GM11168 (cell line): ENCODE measurements at regions not wholly inside any gene's neighbourhood (a gene's known extent, or its start where the extent isn't known, plus 50 kb on each side); places are given as distances from the start of the nearest gene placed in this dataset.
"Not testable (repeated sequence)": the region's sequence is repeated elsewhere in the genome, so short reads cannot be mapped to it uniquely, and the experiment has no call there.

Experiments
- in situ Hi-C: fragments of 300-500 bp; cut with MboI; formaldehyde crosslinking; loops from one replicate; pipeline ENCODE4 v1.12.0; 2022; ENCODE audit warnings: low sequenced_read_pairs; ENCODE audit not compliant: unreplicated experiment

DNA sequence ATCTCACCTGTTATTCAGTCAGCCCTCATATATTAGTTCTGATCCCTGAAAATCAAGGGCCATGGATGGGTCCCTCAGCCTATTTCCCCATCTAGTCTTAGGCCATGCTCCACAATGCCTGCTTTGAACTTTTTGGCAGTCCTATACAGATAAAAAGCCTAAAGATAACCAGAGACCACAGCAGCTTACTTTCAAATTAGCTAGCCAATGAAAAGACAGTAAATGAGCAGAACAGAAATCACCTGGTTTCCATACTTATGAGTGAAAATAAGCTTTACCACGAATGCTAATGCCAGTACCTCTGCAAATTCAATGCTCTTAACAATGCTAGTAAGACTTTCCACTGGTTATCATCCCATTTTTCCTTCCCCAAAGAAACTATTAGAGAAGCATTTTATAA lies 141.6 kb upstream of the SPRED1 start:
- in situ Hi-C loops = no loop called here

DNA sequence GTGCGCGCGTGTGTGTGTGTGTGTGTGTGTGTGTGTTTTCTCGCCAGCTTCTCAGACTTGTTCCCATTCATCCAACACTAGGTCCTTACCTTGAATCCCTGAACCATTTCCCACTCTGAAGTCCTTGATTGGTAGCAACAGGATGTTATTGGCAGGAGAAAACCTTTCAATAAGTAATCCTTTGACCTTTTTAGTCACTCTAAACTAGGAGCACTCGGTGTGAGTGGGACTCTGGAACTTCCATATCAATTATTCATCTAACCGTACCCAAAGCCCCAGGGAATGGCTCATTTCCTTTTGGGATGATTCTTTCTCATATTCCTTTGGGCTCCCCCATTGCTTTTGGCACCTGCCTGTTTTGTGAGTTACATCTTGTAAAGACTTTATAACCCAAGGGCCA lies 140.2 kb upstream of the SPRED1 start:
- in situ Hi-C loops = no loop called here

DNA sequence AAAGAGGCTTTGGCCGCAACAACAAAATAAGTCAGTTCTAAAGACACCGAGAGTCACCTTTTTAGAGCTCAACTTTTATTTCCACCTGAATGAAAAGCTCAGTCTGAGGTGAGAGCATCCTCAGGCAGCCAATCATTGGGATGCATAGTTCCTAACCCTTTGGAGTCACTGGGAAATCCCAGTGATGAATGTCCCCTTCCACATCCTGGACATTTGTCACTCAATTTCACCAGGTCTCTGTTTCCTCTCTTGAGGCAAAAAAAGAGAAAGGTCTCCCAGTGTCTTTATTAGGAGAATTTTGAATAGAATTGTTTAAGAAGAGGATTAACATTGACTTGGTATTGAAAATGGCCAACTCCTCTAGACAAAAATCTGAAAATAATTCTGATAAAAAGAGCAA lies 137.5 kb upstream of the SPRED1 start:
- in situ Hi-C loops = no loop called here

DNA sequence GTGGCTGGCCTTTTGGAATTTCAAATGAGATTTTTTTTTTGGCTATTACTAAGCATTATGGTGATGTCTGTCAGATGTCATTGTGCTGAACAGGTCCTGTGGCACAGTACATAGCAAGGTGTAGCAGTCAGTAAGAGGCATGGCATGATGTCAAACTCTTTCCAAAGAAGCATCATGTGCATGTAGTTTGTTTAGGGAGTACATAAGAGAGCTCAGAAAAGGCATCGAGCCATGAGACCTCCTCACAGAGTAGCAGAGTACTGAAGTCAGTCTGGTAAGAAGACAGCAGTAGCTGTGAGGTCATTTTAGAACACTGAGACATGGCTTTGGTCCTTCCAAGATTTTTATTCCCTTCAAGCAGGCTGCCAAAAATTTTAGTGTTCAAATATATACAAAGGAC lies 134.9 kb upstream of the SPRED1 start:
- in situ Hi-C loops = no loop called here

DNA sequence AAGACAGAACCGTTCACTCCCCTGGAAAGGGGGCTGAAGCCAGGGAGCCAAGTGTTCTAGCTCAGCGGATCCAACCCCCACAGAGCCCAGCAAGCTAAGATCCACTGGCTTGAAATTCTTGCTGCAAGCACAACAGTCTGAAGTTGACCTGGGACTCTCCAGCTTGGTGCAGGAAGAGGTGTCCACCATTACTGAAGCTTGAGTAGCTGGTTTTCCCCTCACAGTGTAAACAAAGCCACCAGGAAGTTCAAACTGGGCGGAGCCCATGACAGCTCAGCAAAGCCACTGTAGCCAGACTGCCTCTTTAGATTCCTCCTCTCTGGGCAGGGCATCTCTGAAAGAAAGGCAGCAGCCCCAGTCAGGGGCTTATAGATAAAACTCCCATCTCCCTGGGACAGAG lies 132.8 kb upstream of the SPRED1 start:
- in situ Hi-C loops = not testable (repeated sequence)

DNA sequence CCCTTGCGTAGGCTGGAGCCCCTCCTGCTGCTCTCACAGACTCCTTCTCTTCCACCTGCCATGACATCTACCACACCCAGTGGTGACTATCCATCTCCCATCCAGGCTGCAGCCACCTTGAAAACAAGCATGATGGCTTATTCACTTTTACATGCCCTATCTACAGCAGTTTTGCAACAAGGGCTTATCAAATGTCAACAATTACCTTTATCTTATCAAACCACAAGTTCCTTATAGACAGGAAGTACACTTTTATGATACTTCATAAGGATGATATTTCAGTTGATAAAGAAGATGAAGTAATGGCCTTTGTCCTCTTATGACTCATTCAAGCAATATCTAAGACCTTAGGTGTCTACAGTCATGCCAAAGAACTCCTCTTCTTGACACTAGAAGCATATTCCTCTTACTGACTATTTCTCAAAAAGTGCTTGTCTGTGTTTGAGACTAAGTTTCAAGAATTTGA lies 125.3 kb upstream of the SPRED1 start:
- in situ Hi-C loops = no loop called here

DNA sequence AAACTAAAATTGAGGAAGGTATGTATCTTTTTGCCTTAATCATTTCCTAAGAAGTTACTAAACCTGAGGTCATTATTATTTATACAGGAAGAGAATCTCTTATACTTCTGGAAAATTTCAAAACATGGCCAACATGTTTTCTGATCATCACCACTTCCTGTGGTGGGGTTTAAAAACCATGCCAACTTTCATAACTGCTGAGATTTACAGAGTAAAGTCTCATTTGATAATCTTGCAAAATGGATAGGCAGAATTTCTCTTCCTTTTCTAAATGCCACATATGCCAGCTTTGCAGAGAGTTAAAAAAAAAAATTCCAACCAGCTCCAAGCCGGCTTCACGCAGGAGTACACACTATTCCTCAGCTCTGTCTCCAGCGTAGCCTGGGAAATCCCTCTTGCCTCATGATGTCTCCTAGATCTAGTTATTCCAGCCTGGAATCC lies 124.3 kb upstream of the SPRED1 start:
- in situ Hi-C loops = no loop called here

DNA sequence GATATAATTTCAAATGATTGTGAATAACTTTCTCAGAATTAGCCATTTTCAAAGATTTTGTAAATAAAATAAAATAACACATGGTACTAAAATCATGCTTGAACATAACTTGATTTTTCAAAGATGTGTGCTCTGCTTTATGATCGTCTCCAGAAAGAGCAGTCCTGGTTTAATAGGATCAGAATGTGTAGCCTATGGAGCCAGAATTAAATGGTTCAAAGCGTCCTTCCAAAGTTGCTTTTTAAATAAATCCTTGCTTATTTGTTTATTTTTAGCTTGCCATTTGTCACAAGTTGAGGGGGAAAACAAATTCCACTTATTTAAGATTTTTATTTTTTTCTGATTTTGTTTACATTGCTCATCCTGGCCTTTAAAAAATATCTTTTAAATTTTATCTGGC lies 123.7 kb upstream of the SPRED1 start:
- in situ Hi-C loops = no loop called here

DNA sequence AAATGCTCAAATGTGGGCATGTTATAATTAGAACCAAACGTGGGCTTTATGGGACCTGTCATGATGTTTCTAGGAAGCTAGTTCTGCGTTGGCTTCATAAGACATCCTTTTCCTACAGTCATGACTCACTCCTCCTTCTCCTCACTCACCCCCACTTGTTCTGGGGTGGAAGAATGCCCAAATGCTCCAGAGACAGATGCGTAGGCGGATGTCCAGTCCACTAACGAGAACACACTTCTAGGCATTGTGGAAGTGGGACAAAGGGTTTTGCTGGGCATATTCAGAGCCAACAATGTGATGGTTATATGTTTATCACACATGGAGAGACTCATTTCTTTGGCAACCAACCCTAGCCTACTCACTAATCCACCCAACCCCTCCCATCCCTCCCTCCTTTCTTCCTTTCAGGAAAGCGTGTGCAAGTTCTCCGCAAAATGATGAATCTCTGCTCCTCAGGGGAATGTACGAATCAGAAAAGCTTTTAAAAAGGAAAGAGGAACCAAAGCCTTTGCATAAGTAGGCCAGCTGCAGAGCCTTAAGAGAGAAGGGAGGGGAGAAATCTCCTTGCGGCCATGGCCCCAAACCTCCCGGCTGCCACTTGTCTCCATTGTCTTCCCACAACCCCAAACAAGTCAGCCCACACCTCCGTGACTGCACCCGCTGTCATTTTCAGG lies 123.0 kb upstream of the SPRED1 start:
- in situ Hi-C loops = no loop called here

DNA sequence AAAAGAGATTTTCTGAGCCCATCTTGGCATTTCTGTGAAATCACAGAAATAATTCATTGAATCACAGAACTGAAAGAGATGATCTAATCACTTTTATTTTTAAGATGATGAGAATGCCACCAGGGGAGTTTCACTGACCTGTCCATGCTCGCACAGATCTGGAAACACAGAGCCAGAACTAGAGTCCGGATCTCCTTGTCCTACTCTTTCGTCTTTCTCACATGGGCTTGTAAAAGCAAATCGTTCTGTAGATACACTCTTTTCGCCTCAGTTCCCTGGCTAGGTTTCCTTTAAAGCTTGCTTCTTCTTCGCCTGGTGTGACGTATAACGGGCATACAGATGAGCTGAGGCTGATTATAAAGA lies 122.5 kb upstream of the SPRED1 start:
- in situ Hi-C loops = no loop called here

DNA sequence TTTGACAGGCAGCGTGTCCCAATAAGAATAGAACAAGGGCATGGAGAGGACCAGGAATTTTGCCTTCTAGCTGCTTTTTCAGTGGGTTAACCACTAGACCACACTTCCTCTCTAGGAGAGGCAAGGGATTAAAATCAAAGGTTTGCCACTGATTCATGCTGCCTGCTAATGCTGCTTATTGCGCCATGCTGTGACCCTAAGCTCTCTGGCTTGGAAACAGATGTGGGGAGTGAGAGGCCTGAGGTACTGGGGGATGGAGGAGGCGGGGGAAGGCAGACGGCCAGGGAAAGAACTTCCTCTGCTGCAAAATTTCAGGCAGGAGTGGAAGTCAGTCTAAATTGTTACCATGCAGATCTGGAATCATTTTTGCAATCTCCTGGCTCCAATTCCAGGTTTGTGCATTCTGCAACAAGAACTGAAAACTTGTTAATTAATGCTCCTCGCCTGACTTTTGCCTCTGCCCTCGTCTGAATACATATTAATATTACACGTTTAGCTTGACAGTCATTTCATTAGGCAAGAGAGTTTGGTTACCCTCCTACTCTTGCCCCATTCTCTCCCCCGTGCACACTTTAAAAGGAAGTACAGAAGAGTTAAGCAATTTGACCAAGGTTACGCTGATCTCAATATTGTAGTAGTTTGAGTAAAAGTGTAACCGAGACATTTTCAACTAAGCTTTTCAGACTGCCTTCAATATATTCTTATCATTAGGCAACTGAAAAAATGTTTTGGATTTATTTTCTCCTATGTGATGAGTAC lies 121.7 kb upstream of the SPRED1 start:
- in situ Hi-C loops = no loop called here

DNA sequence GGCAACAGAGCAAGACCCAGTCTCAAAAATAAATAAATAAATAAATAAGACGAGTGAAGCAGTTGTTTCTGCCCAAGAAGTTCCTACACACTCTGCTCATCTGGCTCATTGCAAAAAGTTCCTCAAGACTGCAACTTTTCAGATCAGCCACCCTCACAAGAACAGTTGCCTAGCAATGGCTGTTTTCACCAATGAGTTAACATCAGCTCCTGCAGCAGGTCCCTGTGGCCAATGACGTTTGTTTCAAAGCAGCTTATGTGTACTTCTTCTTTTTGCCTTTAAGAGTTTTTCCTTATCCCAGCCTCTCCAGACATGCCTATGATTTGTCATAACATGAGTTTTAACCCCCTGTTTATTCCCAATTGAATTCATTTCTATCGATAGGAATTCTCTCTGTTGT lies 118.4 kb upstream of the SPRED1 start:
- in situ Hi-C loops = no loop called here

DNA sequence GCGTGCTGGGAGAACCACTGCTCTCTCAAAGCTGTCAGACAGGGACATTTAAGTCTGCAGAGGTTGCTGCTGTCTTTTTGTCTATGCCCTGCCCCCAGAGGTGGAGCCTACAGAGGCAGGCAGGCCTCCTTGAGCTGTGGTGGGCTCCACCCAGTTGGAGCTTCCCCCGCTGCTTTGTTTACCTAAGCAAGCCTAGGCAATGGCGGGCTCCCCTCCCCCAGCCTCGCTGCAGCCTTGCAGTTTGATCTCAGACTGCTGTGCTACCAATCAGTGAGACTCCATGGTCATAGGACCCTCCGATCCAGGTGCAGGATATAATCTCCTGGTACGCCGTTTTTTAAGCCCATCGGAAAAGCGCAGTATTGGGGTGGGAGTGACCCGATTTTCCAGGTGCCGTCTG lies 110.4 kb upstream of the SPRED1 start:
- in situ Hi-C loops = not testable (repeated sequence)

DNA sequence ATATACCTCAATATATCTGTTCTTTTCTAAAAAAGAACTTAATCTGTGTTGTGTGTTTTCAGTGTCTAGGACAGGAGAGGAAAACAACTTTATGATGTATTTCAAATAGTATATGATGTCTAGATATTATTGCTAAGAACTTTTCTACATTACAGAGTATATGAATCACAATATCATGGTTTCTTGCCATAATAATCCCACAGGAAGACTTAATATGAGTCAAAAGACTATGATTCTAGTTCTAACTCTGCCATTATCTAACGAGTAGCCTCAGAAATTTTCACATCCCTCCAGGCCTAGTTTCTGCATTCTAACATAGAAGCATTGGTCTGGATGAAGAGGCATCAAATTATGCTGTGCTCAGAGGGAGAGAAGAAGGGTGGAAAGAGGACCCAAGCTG lies 107.7 kb upstream of the SPRED1 start:
- in situ Hi-C loops = no loop called here

DNA sequence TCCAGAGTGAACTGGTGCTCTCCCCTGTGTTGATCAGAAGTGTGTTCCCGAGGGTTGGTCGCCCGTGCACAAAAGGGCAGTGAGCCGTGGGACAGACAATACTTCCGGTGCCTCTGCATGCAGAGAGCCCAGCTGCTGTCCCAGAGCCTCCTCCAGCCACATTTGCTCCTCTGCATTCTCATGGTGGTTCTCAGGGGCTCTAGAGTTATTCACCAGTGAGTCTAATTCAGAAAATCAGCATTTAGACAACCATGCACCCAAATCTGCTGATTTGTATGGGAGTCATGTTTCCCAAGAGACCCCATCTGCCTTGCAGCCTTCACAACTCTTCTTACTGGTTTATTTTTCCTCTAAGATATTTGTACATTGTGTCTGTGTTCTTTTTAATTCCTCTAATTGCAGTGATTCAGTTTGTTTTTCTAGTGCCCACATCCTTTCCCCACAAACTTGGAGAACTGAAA lies 107.0 kb upstream of the SPRED1 start:
- in situ Hi-C loops = no loop called here

DNA sequence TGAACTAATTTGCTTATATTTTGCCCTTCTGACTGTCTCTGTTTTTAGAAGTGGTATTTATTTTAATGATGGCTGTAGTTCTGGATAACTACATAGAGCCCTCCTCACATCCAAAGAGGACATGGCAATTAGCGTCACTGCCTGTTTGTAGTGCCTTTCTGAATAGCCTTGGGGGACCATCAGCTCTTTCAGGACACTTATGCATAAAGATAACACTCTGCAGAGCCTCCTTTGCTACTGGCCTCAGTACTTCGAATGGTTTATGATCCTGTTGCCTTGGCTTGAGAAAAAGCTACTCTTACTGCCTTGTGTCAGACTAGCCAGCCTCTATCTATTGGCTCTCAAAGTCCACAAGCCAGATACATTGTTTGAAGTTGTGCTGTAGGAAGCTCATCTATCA lies 105.4 kb upstream of the SPRED1 start:
- in situ Hi-C loops = no loop called here

DNA sequence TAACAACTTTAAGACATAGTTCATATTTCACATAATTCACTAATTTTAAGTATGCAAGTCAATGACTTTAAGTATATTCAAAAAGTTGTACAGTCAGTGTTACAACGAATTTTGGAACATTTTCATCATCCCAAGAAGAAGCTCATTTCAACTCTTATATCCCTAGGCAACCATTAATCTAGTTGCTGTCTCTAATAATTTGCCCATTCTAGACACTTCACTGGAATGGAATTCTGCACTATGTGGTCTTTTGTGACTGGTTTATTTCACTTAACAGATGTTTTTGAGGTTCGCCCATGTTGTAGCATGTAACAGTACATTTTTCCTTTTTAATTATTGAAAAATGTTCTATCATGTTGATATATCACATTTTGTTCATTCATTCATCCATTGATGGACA lies 104.2 kb upstream of the SPRED1 start:
- in situ Hi-C loops = no loop called here

DNA sequence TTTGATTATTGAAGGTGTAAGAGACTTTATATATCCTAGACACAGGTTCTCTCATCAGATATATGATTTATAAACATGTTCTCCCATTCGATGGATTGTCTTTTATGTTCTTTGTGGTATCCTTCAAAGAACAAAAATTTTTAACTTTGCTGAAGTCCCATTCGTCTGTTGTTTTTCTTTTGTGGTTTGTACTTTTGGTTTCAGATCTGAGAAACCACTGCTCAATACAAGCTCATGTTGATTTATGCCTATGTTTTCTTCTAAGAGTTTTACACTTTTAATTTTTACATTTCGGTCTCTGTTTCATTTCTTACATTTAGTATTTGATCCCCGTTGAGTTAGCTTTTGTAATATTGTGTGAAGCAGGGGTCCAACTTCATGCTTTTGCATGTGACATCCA lies 103.3 kb upstream of the SPRED1 start:
- in situ Hi-C loops = no loop called here

DNA sequence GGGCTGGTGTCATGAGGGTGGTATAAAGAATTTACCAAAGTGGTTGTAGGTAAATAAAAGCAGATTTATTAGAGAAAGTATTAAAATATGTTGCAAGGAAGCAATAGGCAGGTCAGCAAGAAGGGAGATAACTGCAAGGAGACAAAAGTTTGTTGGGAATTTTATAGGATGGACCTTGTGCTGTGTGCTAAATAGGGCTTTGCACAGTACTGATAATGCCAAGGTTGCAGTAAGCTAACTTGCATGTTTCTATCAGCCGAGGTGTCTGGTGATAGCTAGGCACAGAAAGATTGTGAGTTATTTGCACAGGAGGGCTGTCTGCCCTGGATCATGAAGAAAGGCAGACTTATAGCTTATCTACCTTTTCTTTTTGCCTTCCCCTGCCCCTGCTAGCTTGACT lies 102.5 kb upstream of the SPRED1 start:
- in situ Hi-C loops = no loop called here

DNA sequence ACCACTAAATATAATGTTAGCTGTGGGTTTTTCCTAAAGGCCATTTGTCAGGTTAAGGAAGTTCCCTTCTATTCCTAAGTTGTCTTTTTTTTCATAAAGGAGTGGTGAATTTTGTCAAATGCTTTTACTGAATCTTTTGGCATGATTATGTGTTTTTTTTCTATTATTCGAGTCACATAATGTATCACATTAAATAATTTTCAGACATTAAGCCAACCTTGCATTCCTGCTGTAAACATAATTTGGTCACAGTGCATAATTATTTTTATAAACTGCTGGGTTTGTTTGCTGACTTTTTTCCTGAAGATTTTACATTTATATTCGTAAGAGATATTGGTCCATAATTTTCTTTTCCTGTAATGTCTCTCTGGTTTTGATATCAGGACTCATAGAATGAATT lies 101.8 kb upstream of the SPRED1 start:
- in situ Hi-C loops = no loop called here

DNA sequence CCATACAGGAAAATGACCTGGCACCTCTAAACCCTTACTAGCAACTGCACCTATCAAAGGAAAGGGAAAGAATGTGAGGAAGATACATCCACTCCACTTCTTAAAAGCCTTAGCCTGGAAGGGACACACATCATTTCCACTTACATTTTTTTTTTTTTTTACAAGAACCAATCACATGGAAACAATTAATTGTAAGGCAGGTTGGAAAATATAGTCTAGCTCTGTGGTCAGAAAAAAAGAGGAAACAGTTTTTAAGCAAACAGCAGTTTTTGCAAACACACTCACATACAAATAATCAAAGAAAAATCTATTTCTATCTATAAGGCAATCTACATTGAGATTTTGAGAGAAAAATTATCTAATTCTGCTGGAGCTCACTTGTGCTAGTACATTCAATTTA lies 98.9 kb upstream of the SPRED1 start:
- in situ Hi-C loops = no loop called here

DNA sequence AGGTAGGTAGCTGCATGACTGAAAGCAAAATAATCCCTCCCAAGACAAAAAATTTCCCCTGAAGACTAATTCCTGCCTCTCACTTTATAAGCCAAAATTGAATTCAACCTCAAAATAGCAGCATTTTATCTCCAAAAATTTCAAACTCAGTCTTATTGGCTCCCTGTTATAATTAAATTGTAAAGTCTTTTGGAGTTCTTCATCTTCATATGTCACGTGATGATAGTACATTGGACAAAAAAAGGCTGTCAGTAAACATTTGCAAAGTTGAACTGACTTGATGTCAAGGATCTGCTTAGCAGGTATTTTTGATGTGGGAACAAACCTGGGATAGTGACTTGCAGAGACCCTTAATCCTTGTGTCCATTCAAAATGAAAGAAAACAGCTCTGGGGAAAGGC lies 98.4 kb upstream of the SPRED1 start:
- in situ Hi-C loops = no loop called here
